MV-4-11 (cell line): ENCODE measurements at regions not wholly inside any gene's neighbourhood (a gene's known extent, or its start where the extent isn't known, plus 50 kb on each side); places are given as distances from the start of the nearest gene placed in this dataset.
A peak's percentile ranks its signal among the peaks of the same experiment; 100 is the strongest.

Experiments
- DNase-seq: peaks from one replicate; lab custom pipeline; 2025; lab: John Stamatoyannopoulos, UW

DNA sequence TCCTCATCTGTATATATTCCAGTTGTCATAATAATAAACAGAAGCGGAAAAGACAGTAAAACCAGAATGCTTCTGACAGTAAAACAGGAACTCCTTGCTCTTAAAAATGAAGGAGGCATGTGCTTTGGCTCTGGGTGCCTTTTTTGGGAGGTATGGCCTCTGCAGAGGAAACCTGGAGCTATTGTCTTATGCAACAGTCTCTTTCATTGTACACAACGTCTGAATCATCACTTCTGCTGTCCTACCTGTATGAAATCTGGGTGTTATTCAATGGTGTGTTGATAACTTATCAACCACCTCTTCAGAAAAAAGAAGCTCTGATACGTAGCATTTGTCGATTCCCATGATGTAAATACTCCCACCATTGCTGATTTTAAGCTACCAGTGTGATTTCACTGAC, 64.8 kb downstream of the CDCA7 start:
- DNase-seq = peak; percentile 2

GRCh38 chr2:173424886-173425285, 70.2 kb downstream of the CDCA7 start:
- DNase-seq = no peak

DNA sequence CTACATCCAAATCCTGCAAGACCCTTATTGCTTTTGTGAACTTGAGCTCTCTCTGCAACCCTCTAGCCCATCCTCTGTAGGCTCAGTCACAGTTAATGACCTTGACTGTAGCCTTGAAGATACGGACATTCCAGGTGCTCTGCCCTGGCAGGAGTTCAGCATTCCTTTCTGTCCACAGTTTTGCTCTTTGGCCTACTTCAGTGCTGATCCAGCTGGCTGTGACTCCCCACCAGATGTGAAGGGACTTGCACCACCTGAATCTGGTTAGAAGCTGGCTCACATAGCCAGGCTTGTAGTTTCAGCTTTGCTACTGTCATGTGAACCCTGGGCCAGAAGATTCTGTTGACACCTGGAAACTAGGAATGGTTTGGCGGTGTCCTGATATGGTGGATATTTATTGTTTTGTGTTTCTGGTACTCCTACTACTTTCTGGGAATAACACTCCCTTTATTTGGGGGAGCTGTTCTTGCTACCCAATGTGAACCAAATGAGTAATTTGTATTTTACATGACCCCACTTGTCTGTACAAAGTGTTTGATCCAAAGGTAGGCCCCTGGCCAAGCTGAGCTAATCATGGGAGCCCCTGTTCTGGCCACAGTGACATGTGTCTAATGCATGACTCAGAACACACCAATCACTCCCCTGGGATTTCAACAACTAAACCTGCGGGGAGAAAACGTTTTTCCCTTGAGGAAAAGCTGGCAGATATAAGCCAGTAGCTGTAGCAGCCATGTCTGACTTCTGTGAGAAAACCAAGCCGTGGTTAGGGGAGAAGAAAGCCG, 73.4 kb downstream of the CDCA7 start:
- no peak for DNase-seq

DNA sequence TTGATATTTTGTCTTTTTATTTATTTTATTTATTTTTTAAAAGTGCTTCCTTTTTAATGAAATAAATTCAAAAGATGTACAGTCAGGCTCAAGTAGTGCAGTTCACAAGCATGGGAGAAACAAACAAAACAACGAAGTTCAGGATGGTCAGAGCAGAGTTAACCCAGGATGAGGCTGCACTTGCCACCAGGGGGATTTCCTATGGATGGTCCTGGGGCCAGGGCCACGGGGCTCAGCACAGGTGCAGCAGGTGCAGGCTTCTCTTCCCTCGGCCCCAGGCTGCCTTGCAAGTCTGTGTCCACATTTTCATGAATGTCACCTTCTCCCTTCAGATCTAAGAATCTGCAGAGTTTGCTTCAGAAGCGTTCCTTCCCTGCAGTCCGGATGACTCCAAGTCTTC, 76.5 kb downstream of the CDCA7 start:
- DNase-seq = no peak

DNA sequence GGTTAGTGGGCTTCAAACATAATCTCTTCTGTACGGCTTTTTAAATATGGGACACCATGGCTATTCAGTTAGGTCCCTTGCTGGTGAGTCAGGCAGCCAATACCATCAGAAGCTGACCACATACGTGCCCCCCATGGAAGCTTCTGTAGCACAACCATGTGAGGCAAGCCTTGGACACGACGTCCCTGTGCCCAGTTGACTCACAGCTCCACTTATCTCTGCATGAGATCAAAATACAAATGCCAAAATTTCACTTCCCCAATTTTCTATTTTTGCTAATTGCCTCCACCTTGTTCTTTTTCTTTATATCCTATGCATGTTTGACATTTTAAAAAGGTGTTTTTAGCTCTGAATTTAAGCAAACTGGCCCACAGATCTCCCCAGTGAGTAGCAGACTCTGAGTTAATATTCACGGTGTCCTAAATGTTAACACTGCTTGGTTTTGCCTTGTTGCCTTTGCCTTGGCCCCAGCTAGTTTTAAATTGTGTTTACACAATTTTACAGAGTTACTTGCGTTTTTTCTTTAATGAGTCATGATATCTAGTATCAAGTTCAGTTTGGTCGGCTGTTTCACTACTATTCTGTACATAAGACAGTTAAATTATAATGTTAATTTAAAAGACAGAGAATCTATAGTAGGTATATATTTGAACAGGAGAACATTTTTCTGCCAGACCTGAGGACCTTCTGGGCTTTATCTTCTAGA, 77.5 kb downstream of the CDCA7 start:
- DNase-seq = peak; percentile 88

DNA sequence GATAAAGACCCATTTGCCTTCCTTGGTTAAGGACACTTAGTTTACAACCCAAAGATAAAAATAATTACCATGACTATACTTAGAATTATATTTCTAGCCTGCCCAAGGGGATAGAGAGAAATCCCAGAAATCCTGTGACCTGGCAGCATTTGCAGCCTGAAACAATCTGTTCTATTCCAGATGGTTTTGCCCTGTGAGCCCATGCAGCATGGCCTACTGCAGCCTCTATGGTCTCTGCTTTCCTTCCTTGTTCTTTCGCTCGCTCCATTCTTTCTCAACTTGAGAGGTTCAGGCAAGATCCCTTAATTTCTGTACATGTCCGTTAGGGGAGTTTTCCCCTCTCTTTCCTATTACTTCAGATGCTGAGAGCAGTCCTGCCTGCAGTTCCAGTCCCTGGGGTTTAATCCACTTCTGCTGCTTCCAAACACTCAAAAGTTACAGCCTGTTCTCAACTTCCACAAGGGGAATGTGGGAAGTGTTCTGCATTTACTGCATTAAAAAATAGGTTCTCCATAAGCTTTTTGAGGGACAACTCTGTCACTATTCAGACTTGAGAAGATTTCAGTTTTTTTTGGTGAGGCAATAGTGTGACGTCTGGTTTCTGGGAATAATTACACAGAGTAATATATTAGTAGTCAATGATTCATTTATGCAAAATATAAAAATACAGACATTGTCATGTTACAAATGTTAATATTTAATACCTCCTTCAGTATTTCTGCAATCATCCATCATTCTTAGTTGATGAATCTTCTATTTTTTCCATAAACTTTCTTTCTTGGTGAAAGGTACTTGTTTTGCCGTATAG, 80.3 kb downstream of the CDCA7 start:
- DNase-seq = no peak

DNA sequence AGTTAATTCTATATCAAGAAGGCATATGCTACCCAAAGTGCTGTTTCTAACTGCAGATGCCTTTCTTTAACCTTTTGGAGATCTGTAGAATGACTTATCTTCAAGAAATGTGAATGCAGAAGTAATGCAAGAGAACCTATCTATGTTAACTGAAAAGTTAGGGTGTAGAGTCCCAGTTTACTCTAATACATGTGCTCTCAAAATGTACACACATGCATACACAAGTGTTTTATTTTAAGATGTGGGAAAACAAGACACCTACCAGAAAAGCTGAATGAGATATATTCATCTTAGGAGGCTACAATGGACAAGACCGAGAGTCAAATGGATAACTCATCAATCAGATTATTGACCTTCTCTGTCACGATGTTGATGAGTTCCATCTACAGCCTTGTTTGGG, 80.9 kb downstream of the CDCA7 start:
- DNase-seq = no peak

- DNase-seq = no peak
Observed at GRCh38 chr2:173436088-173436487, 81.4 kb downstream of the CDCA7 start.

- no peak for DNase-seq
Observed at GRCh38 chr2:173441222-173441621, 86.5 kb downstream of the CDCA7 start.

DNA sequence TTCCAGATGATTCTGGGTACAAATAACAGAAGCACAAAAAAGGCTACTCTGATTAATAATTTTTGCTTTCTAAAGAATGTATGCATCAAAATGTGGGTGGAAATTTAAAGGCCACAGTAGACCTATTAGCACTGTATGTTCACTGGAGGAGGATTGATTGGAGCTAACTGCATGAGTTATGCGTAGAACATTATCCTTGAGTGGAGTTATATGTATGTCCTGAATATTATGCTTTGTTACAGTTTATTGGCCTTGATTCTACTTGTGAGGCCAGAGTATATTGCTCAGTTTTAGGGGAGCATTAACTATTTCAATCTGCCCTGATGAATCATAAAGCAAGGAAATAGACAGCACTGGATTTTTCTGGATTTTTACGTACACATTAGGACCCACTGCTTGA, 87.9 kb downstream of the CDCA7 start:
- DNase-seq = no peak

DNA sequence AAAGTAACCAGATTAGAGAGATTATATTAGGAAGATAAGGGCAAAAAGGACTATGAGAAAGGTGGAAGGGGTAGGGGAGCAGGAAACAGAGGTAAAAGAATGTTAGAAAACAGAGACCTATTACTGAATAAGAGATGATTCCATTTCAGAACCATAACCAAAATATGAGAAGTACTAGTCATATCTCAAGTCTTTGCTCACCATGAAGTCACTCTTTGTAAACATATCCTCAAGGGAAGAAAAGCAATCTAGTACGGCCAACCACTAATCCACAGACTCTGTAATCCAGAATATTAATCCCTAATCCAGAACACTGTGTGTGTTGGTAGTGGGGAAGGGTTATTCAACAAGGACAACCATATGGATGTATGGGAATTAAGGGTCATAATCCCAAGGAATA, 92.0 kb downstream of the CDCA7 start:
- no peak for DNase-seq

GRCh38 chr2:173448938-173449471, 94.3 kb downstream of the CDCA7 start:
- peak; percentile 92 for DNase-seq

- no peak for DNase-seq
Observed at GRCh38 chr2:173451118-173451517, 96.4 kb downstream of the CDCA7 start.

- DNase-seq = no peak
Observed at GRCh38 chr2:173451941-173452340, 97.3 kb downstream of the CDCA7 start.

DNA sequence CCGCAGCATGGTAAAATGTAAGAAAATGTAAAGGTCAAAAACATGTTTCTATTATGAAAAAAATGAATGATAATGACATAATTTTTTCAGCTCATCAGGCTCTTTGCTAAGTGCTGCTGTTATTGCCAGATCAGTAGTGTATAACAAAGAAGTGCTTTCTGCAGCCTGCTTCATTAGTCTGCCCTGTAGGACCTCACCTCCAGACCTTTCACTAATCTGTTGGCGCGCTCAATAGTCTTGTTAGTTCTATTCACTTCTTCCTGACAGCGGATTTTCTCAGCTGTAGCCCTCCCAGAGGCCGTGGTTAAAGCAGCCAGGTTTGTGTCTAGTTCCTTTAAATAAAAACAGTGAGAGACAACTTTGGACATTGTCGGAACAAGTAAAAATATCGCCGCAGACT, 97.7 kb downstream of the CDCA7 start:
- no peak for DNase-seq

GRCh38 chr2:173456960-173457359, 102.3 kb downstream of the CDCA7 start:
- no peak for DNase-seq

DNA sequence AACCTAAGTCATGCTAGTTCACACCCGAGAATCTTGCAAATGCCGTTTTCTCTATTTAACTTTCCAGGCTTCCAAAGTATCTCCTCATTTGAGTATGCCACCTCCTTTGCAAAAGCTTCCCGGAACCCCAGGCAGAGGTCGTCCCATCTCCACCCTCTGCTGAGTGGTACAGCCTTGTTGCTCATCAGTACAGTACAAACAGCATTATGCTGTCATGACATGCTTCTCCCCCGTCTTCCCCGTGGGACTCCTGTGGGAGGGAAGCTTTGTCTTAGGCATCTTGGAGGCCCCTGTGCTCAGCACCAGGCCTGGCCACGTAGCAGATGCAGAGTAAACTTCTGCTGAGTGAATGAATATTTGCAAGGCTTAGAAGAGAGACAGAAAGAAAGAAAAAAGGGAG, 102.7 kb downstream of the CDCA7 start:
- no peak for DNase-seq

DNA sequence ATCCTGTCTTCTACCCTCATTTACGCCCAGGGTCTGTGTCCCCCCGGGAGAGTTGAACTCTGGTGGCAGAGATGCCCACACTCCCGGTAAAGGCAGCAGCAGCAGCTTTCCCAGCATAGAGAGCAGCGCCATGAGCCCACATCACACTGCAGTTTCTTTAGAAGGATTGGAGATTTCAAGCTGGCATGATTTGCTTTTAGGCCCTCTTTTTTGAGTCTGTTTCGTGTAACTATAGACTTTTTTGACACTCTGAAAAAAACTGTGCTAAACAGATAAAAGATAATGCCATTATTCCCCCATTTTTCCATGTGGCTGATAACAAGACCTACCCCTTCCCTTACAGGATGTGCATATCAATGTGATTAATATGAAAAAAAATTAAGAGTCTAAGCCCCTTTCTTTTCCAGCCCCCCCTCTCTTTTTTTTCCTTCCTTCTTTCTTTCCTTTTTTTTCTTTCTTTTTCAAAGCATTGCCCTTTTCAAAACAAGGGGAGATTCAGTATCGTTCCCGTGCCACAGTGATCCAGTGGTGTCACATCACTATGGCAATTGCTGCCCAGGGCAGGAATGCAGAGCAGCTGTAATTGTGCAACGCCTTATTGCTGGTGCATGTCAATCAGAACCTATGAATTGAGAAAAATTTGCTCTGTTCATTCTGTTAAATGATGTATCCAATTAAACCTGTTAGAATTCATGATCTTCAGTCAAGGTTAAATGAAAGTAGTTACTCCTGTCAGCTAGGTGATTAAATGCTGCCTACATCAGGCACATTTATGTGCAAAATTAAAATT, 104.5 kb downstream of the CDCA7 start:
- DNase-seq = no peak

- no peak for DNase-seq
Observed at GRCh38 chr2:173462892-173463840, 108.5 kb downstream of the CDCA7 start.

- DNase-seq = no peak
Observed at GRCh38 chr2:173463846-173464245, 109.2 kb downstream of the CDCA7 start.

GRCh38 chr2:173467751-173468150, 113.1 kb downstream of the CDCA7 start:
- DNase-seq = no peak
